PC-3 (cell line): ENCODE measurements at regions not wholly inside any gene's neighbourhood (a gene's known extent, or its start where the extent isn't known, plus 50 kb on each side); places are given as distances from the start of the nearest gene placed in this dataset.

Experiments used
- ATAC-seq: fragments of 200-7000 bp; cut with Tn5 transposase; 2 replicates; pipeline ENCODE4 v1.9.1; 2020; ENCODE audit warnings: mild to moderate bottlenecking, moderate library complexity
- BruUV-seq: library from RNA; stranded (reverse); fragments of 400-500 nt; replicated peaks from 2 replicates; lab custom pipeline; 2021; lab: Mats Ljungman, UMichigan
- CTCF ChIA-PET: fragments of 300-600 bp; sonication (Branson Sonifier 250); formaldehyde crosslinking; loops from one replicate; lab custom pipeline; 2022; ENCODE audit warnings: antibody characterized with exemption; lab: Charles Lee
- POLR2A ChIA-PET: fragments of 300-600 bp; sonication (Branson Sonifier 250); formaldehyde crosslinking; loops from one replicate; lab custom pipeline; 2022; ENCODE audit warnings: antibody characterized with exemption; ENCODE audit not compliant: unreplicated experiment; lab: Charles Lee
- DNase-seq: peaks from one replicate; pipeline ENCODE4 v3.0.0-alpha.2; 2015
- H2AFZ ChIP-seq: fragments of 300-600 bp; sonication (generic); 2 replicates; pipeline ENCODE4 v1.6.0; 2016; ENCODE audit warnings: antibody characterized with exemption, low read length
- H3F3A ChIP-seq: fragments of 300-600 bp; sonication (generic); one replicate; pipeline ENCODE4 v1.6.0; 2017; ENCODE audit warnings: antibody characterized with exemption, low read length, control low read depth, mild to moderate bottlenecking; ENCODE audit not compliant: unreplicated experiment
- H3K27ac ChIP-seq: fragments of 300-600 bp; sonication (generic); 2 replicates; pipeline ENCODE4 v1.5.1; 2016; ENCODE audit warnings: mild to moderate bottlenecking, low read length
- H3K27me3 ChIP-seq: fragments of 300-600 bp; sonication (generic); 2 replicates; pipeline ENCODE4 v1.6.1; 2016; ENCODE audit warnings: low read length, mixed read lengths
- H3K36me3 ChIP-seq: fragments of 300-600 bp; sonication (generic); 2 replicates; pipeline ENCODE4 v1.6.1; 2016; ENCODE audit warnings: low read depth, mixed run types, low read length, mixed read lengths
- H3K4me1 ChIP-seq: fragments of 300-600 bp; sonication (generic); 2 replicates; pipeline ENCODE4 v1.5.1; 2016; ENCODE audit warnings: low read length; ENCODE audit not compliant: insufficient read depth
- H3K4me2 ChIP-seq: fragments of 300-600 bp; sonication (generic); 2 replicates; pipeline ENCODE4 v1.6.0; 2016; ENCODE audit warnings: low read length
- H3K4me3 ChIP-seq: fragments of 300-600 bp; sonication (generic); 2 replicates; pipeline ENCODE4 v1.5.1; 2016; ENCODE audit warnings: mild to moderate bottlenecking, low read length, mixed read lengths
- H3K79me2 ChIP-seq: fragments of 300-600 bp; sonication (generic); 2 replicates; pipeline ENCODE4 v1.6.1; 2017; ENCODE audit warnings: low read length, mixed read lengths
- H3K9ac ChIP-seq: fragments of 300-600 bp; sonication (generic); 2 replicates; pipeline ENCODE4 v1.6.0; 2016; ENCODE audit warnings: mild to moderate bottlenecking, low read length
- H3K9me2 ChIP-seq: fragments of 300-600 bp; sonication (generic); replicated peaks from 2 replicates; pipeline ENCODE4 v1.6.1; 2016; ENCODE audit warnings: mixed run types, low read length, mixed read lengths
- H3K9me3 ChIP-seq: fragments of 300-600 bp; sonication (generic); 2 replicates; pipeline ENCODE4 v1.6.1; 2016; ENCODE audit warnings: low read length, mixed read lengths
- H4K20me1 ChIP-seq: fragments of 300-600 bp; sonication (generic); 2 replicates; pipeline ENCODE4 v1.6.1; 2016; ENCODE audit warnings: low read length, mixed read lengths
- EZH2 ChIP-seq: fragments of 300-600 bp; sonication (generic); IDR thresholded peaks from one replicate; pipeline ENCODE4 v1.6.1; 2017; ENCODE audit warnings: antibody characterized with exemption, mild to moderate bottlenecking, low read length; ENCODE audit not compliant: unreplicated experiment
- EZH2phosphoT487 ChIP-seq: fragments of 300-600 bp; sonication (generic); IDR thresholded peaks from 2 replicates; pipeline ENCODE4 v1.6.1; 2018; ENCODE audit warnings: mild to moderate bottlenecking, antibody characterized with exemption, low read length, borderline replicate concordance
- intact Hi-C: fragments of 100-400 bp; cut with micrococcal nuclease; formaldehyde crosslinking; loops from 2 replicates; pipeline ENCODE4 v1.9.0; 2023
- TF ChIP-seq, protein P1 (sequence below): fragments of 300-600 bp; sonication (generic); conservative IDR thresholded peaks from 2 replicates; pipeline ENCODE4 v1.5.1; 2017; ENCODE audit warnings: antibody characterized with exemption, low read depth, mild to moderate bottlenecking, low read length

DNA sequence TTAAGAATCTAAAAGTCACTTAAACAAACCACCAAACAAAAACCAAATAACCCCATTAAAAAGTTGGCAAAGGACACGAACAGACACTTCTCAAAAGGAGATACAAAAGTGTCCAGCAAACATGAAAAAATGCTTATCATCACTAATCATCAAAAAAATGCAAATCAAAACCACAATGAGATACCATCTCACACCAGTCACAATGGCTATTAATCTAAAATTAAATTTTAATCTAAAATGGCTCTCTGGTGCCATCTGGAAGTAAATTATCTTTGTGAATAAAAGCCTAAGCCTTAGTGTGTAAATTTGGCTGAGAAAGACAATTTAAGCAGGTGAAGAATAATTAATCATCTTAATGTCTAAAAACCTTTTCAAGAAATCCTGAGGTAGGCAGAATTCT, 204.5 kb upstream of the PPFIA2 start:
- H3K4me3 ChIP-seq, result no peak overlapping the region
- no peak for ATAC-seq
- intact Hi-C loops, result no loop called here
- H3K27ac ChIP-seq, result no peak overlapping the region
- H3K27me3 ChIP-seq, result no peaks in the 10 kb centered on the region
- TF ChIP-seq EZH2 (no peak), EZH2phosphoT487 (no peak)
- TF ChIP-seq, protein P1, sequence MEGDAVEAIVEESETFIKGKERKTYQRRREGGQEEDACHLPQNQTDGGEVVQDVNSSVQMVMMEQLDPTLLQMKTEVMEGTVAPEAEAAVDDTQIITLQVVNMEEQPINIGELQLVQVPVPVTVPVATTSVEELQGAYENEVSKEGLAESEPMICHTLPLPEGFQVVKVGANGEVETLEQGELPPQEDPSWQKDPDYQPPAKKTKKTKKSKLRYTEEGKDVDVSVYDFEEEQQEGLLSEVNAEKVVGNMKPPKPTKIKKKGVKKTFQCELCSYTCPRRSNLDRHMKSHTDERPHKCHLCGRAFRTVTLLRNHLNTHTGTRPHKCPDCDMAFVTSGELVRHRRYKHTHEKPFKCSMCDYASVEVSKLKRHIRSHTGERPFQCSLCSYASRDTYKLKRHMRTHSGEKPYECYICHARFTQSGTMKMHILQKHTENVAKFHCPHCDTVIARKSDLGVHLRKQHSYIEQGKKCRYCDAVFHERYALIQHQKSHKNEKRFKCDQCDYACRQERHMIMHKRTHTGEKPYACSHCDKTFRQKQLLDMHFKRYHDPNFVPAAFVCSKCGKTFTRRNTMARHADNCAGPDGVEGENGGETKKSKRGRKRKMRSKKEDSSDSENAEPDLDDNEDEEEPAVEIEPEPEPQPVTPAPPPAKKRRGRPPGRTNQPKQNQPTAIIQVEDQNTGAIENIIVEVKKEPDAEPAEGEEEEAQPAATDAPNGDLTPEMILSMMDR, result no peak
- no peaks in the 10 kb centered on the region for H3K79me2 ChIP-seq
- H3K9ac ChIP-seq, result no peak overlapping the region
- BruUV-seq, result no TSS peak
- H3K9me2 ChIP-seq, result no peaks in the 10 kb centered on the region
- no peak overlapping the region for H3K4me2 ChIP-seq
- H2AFZ ChIP-seq, result no peak overlapping the region
- CTCF ChIA-PET, result no interaction called here
- H3K4me1 ChIP-seq, result no peaks in the 10 kb centered on the region
- no peaks in the 10 kb centered on the region for H3K9me3 ChIP-seq
- H4K20me1 ChIP-seq, result no peaks in the 10 kb centered on the region
- H3F3A ChIP-seq, result no peaks in the 10 kb centered on the region
- POLR2A ChIA-PET, result no interaction called here
- no peak for DNase-seq
- no peaks in the 10 kb centered on the region for H3K36me3 ChIP-seq

DNA sequence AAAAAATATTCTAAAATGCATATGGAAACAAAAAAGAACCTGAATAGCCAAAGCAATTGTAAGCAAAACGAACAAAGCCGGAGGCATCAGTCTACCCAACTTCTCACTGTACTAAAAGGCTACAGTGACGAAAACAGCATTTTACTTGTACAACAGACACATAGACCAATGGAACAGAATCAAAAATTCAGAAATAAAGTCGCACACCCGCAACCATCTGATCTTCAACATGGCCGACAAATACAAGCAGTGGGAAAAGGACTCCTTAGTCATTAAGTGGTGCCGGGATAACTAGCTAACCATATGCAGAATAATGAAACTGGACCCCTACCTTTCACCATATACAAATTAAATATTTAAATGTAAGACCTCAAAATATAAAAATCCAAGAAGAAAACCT, 203.9 kb upstream of the PPFIA2 start:
- no peaks in the 10 kb centered on the region for H3K9me2 ChIP-seq
- CTCF ChIA-PET, result no interaction called here
- H2AFZ ChIP-seq, result no peak overlapping the region
- BruUV-seq, result no TSS peak
- H3K27me3 ChIP-seq, result no peaks in the 10 kb centered on the region
- intact Hi-C loops, result no loop called here
- POLR2A ChIA-PET, result no interaction called here
- no peak overlapping the region for H3K9ac ChIP-seq
- no peaks in the 10 kb centered on the region for H3K4me1 ChIP-seq
- no peaks in the 10 kb centered on the region for H3K9me3 ChIP-seq
- no peak for ATAC-seq
- TF ChIP-seq EZH2, result no peak
- TF ChIP-seq, protein P1, result no peak
- DNase-seq, result no peak
- no peak overlapping the region for H3K4me2 ChIP-seq
- no peaks in the 10 kb centered on the region for H3K79me2 ChIP-seq
- H3K36me3 ChIP-seq, result no peaks in the 10 kb centered on the region
- H4K20me1 ChIP-seq, result no peaks in the 10 kb centered on the region
- no peaks in the 10 kb centered on the region for H3F3A ChIP-seq
- H3K4me3 ChIP-seq, result no peak overlapping the region
- no peak overlapping the region for H3K27ac ChIP-seq

DNA sequence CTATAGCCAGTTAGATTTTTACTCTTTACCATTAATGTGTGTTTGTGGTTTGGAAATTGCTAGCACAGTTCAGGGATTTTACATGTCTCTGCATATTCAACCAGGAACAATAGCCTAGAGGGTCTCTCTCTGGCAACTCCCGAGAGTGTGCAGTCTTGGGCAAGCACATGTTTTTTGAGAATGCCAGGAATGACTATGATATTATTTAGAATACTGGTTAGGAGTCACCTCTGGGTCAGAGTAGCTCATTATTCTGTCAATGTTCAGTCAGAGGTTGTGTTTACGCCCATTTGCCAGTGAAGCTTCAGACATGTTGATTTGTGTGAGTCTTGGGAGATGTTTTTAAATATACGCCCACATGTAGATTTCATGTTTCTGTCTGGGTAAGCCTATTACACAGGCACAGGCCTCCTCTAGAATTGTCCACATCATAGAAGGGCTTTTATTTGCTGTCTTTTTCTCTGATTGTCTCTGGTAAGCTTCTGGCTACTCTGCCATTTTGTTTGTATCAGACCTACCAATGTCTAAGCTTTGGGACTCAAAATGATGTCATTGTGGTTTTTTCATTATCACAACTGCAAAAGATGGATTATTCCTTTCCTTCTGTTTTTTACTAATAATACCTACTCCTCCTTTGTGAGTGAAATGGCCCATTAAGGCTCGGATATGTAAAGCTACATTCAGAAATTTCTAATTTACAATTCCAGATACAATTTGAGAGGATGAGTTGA, 203.1 kb upstream of the PPFIA2 start:
- no peaks in the 10 kb centered on the region for H4K20me1 ChIP-seq
- CTCF ChIA-PET, result no interaction called here
- H3K4me1 ChIP-seq, result no peaks in the 10 kb centered on the region
- no peaks in the 10 kb centered on the region for H3K27me3 ChIP-seq
- no peaks in the 10 kb centered on the region for H3K9me3 ChIP-seq
- ATAC-seq (no peak), DNase-seq (no peak)
- no peak overlapping the region for H3K4me2 ChIP-seq
- no peak overlapping the region for H3K4me3 ChIP-seq
- H3K79me2 ChIP-seq, result no peaks in the 10 kb centered on the region
- no peak overlapping the region for H3K27ac ChIP-seq
- H2AFZ ChIP-seq, result no peak overlapping the region
- intact Hi-C loops, result no loop called here
- TF ChIP-seq, protein P1, result no peak
- no peak for TF ChIP-seq EZH2phosphoT487
- BruUV-seq, result no TSS peak
- POLR2A ChIA-PET, result no interaction called here
- H3F3A ChIP-seq, result no peaks in the 10 kb centered on the region
- no peaks in the 10 kb centered on the region for H3K36me3 ChIP-seq
- no peaks in the 10 kb centered on the region for H3K9me2 ChIP-seq
- H3K9ac ChIP-seq, result no peak overlapping the region
